K562 (cell line): ENCODE measurements at regions not wholly inside any gene's neighbourhood (a gene's known extent, or its start where the extent isn't known, plus 50 kb on each side); places are given as distances from the start of the nearest gene placed in this dataset.

Experiments used
- ATAC-seq: fragments of 200-7000 bp; cut with Tn5 transposase; 3 replicates; pipeline ENCODE4 v1.9.1; 2020; ENCODE audit warnings: moderate library complexity
- BruUV-seq: library from RNA; stranded (reverse); fragments of 400-500 nt; replicated peaks from 2 replicates; lab custom pipeline; 2021; lab: Mats Ljungman, UMichigan
- CTCF ChIA-PET: fragments of 300-600 bp; formaldehyde crosslinking; extraction: SDS; loops from one replicate; lab custom pipeline; 2021; ENCODE audit warnings: low intra/inter-chr PET ratio; lab: Yijun Ruan, JAX
- POLR2A ChIA-PET: fragments of 300-600, 350-650 bp; sonication (Branson Sonifier 250); formaldehyde crosslinking; extraction: SDS; loops from one replicate; lab custom pipeline; 2021; ENCODE audit warnings: antibody characterized with exemption, inconsistent platforms; lab: Yijun Ruan, JAX
- DNase-seq, 4 experiments: peaks; one replicate each; pipeline versions ENCODE4 v3.0.0 to v3.0.0-alpha.2; 2011 to 2018; ENCODE audit warnings: low spot score in 3 of 4, mixed read lengths in 3 of 4; ENCODE audit errors: extremely low read depth in 1 of 4
- FAIRE-seq: peaks from 2 replicates; lab custom pipeline; 2011; peaks lifted over from hg19 to GRCh38; lab: Jason Lieb, UNC
- H2AFZ ChIP-seq: 2 replicates; pipeline ENCODE4 v1.6.0; 2011; ENCODE audit warnings: low read depth, low read length, control low read depth, inconsistent platforms
- H3K27ac ChIP-seq: fragments of 200-600 bp; 3 replicates; pipeline ENCODE4 v1.8.0; 2011; ENCODE audit warnings: low read depth, mild to moderate bottlenecking, control low read depth, inconsistent platforms, low read length, moderate library complexity, mixed read lengths; ENCODE audit errors: extremely low read depth
- H3K27me3 ChIP-seq, 2 experiments: fragments of 300-600 bp in 1 of 2; 2 replicates in 1 of 2; 3 replicates in 1 of 2; pipeline versions ENCODE4 v1.6.0 to v1.8.0; 2011; ENCODE audit warnings: inconsistent platforms in 2 of 2, low read length in 2 of 2, mild to moderate bottlenecking in 1 of 2, mixed read lengths in 1 of 2, moderate library complexity in 1 of 2; ENCODE audit not compliant: control insufficient read depth in 2 of 2, insufficient read depth in 2 of 2
- H3K36me3 ChIP-seq: fragments of 300-600 bp; 3 replicates; pipeline ENCODE4 v1.8.0; 2011; ENCODE audit warnings: mild to moderate bottlenecking, low read length, inconsistent platforms; ENCODE audit not compliant: control insufficient read depth, insufficient read depth
- H3K4me1 ChIP-seq, 2 experiments: fragments of 200-600 bp in 1 of 2; replicated peaks in 1 of 2; 2 replicates in 1 of 2; 3 replicates in 1 of 2; pipeline versions ENCODE4 v1.5.1 to v1.8.0; 2011; ENCODE audit warnings: inconsistent platforms in 2 of 2, low read length in 2 of 2, mild to moderate bottlenecking in 1 of 2, mixed read lengths in 1 of 2, moderate library complexity in 1 of 2; ENCODE audit not compliant: control insufficient read depth in 2 of 2, insufficient read depth in 2 of 2
- H3K4me2 ChIP-seq: 2 replicates; pipeline ENCODE4 v1.6.1; 2011; ENCODE audit warnings: low read length, control low read depth, inconsistent platforms, mixed read lengths; ENCODE audit not compliant: insufficient read depth
- H3K4me3 ChIP-seq: fragments of 200-600 bp; sonication (generic), shearing (Covaris generic); 2 replicates; pipeline ENCODE4 v1.5.1; 2016; ENCODE audit warnings: control low read depth, inconsistent platforms
- H3K79me2 ChIP-seq: fragments of 200-600 bp; 3 replicates; pipeline ENCODE4 v1.8.0; 2011; ENCODE audit warnings: low read length, inconsistent platforms; ENCODE audit not compliant: control insufficient read depth, insufficient read depth
- H3K9ac ChIP-seq, 2 experiments: 2 replicates each; pipeline versions ENCODE4 v1.6.0 to v1.6.1; 2011; ENCODE audit warnings: low read depth in 2 of 2, low read length in 2 of 2, control low read depth in 1 of 2, inconsistent platforms in 1 of 2, mild to moderate bottlenecking in 1 of 2, mixed read lengths in 1 of 2; ENCODE audit not compliant: insufficient read depth in 1 of 2
- H3K9me1 ChIP-seq: one replicate; pipeline ENCODE4 v1.6.0; 2011; ENCODE audit warnings: inconsistent platforms, mild to moderate bottlenecking, low read length, moderate library complexity; ENCODE audit not compliant: control insufficient read depth, insufficient read depth
- H3K9me3 ChIP-seq: replicated peaks from 2 replicates; pipeline ENCODE4 v1.5.1; 2011; ENCODE audit warnings: low read depth, low read length, inconsistent platforms; ENCODE audit not compliant: control insufficient read depth, insufficient read depth
- H4K20me1 ChIP-seq: replicated peaks from 2 replicates; pipeline ENCODE4 v1.6.1; 2011; ENCODE audit warnings: low read length, inconsistent platforms, mixed read lengths; ENCODE audit not compliant: control insufficient read depth, insufficient read depth
- CBFA2T2 ChIP-seq: fragments of 450-650 bp; conservative IDR thresholded peaks from 2 replicates; pipeline ENCODE4 v1.6.1; 2017; ENCODE audit warnings: mild to moderate bottlenecking
- FOXA1 ChIP-seq: fragments of 450-650 bp; IDR thresholded peaks from 2 replicates; pipeline ENCODE4 v1.6.1; 2016; ENCODE audit warnings: mild to moderate bottlenecking, borderline replicate concordance
- NR2C1 ChIP-seq, 2 experiments: fragments of 450-650 bp; IDR thresholded peaks; 2 replicates each; pipeline ENCODE4 v1.6.1; 2017; ENCODE audit warnings: mild to moderate bottlenecking in 2 of 2, antibody characterized with exemption in 1 of 2, inconsistent platforms in 1 of 2, missing compliant biosample characterization in 1 of 2, missing genetic modification characterization in 1 of 2
- POLR2AphosphoS2 ChIP-seq: IDR thresholded peaks from 2 replicates; pipeline ENCODE4 v1.6.1; 2012; ENCODE audit warnings: low read length, improper control_type of control experiment
- PURB ChIP-seq: sonication (generic); formaldehyde crosslinking; IDR thresholded peaks from 2 replicates; pipeline ENCODE4 v1.9.0; 2021; ENCODE audit warnings: low read depth, mild to moderate bottlenecking, missing genetic modification reagents
- SPI1 ChIP-seq: IDR thresholded peaks from 2 replicates; pipeline ENCODE4 v1.6.1; 2011; ENCODE audit warnings: low read depth, low read length, control low read depth, borderline replicate concordance
- ZNF41 ChIP-seq: fragments of 250-450 bp; sonication (Bioruptor Pico); conservative IDR thresholded peaks from 2 replicates; pipeline ENCODE4 v1.4.0; 2020; ENCODE audit warnings: mild to moderate bottlenecking
- WGBS: fragments of 100-300 bp; shearing (Covaris generic); methylation state at CpG from one replicate; pipeline ENCODE4 v1.1.6; 2016; ENCODE audit warnings: low coverage, mixed read lengths; ENCODE audit not compliant: insufficient coverage; ENCODE audit errors: missing lambda C conversion rate; 5-methylcytosine and 5-hydroxymethylcytosine counted together
- in situ Hi-C: fragments of 300-500 bp; cut with MboI; formaldehyde crosslinking; loops from 4 replicates; pipeline ENCODE4 v1.15.0; 2018; ENCODE audit warnings: inconsistent platforms, mixed read lengths
- intact Hi-C: fragments of 100-400 bp; cut with micrococcal nuclease; formaldehyde crosslinking; loops from 2 replicates; pipeline ENCODE4 v1.14.2; 2022
- TF ChIP-seq, protein P1 (sequence below), 2 experiments: fragments of 450-650 bp; formaldehyde crosslinking in 1 of 2; IDR thresholded peaks; 2 replicates each; pipeline versions ENCODE4 v1.4.0 to v1.6.1; 2014 to 2020; ENCODE audit warnings: mild to moderate bottlenecking in 2 of 2, borderline replicate concordance in 1 of 2, low read depth in 1 of 2

DNA sequence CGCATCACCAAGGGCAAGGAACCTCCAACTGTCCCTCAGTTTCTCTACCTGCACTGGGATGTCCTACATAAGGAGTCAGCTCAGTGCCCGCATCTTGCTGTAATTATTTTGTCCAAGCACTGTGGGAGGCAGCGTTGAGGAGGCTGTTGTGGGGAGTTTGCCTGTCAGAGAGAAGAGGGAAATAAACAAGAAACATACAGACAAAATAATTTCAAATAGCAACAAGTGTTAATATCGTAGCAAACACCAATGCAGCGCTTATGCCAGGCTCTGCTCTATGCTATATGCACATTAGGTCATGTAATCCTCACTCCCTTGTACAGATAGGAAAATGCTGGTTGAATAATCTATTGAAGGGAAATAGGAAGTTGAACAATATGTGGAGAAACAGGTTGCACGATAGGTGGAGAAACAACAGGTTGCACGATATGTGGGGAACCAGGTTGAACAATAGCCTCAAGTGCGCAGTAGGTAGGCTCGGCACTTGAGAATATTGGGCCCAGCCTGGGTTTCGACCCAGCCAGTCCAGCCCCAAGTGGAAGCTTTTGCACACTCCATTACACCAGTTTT lies 91.2 kb upstream of the SIRPA start (continued):
- no peak for TF ChIP-seq NR2C1 (IDR thresholded peaks at IDR 0.05)
- TF ChIP-seq NR2C1 (tag; IDR thresholded peaks at IDR 0.05), result no peak
- TF ChIP-seq ZNF41 (CRISPR knock-in tag), result no peak

DNA sequence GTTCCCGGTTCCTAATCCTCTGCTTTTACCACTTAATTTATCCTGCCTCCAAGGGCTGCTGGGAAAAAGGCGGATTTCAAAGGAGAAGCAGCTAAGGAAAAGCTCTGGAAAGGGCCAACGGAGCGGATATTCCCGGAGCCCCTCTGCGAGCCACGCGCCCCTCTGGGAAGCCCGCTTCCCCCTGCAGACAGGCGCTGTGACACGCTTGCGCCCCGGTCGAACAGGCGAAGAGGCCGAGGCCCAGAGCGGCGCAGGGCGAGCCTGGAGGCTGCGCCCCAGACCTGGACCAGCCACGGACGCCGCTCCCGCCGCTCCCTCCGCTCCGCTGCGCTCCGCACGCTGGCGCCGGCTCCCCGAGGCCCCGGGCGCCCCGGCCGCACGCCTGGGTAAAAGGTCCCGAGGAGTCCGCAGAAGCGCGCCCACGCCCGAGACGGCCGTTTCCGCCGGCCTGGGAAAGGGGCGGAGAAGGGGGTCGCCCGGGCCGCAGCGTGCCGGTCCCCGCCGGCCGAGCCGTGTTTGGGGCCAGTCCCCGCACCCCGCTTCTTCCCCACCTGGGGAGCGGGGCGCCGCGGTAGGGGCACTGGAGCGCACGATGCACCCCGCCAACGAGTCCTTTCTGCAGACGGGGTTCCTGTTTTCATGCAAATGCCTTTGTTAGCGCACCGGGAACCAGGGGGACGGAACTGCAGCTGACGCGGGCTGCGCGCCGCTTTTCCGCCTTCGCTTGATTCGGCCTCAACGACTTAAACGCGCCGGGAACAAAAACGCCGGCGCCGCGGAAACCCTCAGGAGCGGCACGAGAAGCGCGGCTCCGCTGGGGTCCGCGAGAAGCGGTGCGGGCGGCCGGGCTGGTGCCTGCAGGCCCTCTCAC lies 91.9 kb upstream of the SIRPA start:
- Histone ChIP-seq H3K9ac (no peak overlapping the region), H3K79me2 (no peaks in the 10 kb centered on the region), H3K27me3 (peaks cover 4 to 30% of the 10 kb centered on the region in 2 experiments; a peak in 3 of 5 replicates), H3K36me3 (no peaks in the 10 kb centered on the region), H3K4me1 (peaks cover 0 to 5% of the 10 kb centered on the region in 2 experiments; a peak in 2 of 5 replicates)
- in situ Hi-C loops, result no loop called here
- no peak for TF ChIP-seq POLR2AphosphoS2
- no peak for TF ChIP-seq FOXA1
- TF ChIP-seq CBFA2T2, result no peak
- TF ChIP-seq PURB (CRISPR knock-in tag), result no peak
- TF ChIP-seq, protein P1, sequence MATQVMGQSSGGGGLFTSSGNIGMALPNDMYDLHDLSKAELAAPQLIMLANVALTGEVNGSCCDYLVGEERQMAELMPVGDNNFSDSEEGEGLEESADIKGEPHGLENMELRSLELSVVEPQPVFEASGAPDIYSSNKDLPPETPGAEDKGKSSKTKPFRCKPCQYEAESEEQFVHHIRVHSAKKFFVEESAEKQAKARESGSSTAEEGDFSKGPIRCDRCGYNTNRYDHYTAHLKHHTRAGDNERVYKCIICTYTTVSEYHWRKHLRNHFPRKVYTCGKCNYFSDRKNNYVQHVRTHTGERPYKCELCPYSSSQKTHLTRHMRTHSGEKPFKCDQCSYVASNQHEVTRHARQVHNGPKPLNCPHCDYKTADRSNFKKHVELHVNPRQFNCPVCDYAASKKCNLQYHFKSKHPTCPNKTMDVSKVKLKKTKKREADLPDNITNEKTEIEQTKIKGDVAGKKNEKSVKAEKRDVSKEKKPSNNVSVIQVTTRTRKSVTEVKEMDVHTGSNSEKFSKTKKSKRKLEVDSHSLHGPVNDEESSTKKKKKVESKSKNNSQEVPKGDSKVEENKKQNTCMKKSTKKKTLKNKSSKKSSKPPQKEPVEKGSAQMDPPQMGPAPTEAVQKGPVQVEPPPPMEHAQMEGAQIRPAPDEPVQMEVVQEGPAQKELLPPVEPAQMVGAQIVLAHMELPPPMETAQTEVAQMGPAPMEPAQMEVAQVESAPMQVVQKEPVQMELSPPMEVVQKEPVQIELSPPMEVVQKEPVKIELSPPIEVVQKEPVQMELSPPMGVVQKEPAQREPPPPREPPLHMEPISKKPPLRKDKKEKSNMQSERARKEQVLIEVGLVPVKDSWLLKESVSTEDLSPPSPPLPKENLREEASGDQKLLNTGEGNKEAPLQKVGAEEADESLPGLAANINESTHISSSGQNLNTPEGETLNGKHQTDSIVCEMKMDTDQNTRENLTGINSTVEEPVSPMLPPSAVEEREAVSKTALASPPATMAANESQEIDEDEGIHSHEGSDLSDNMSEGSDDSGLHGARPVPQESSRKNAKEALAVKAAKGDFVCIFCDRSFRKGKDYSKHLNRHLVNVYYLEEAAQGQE (IDR thresholded peaks at IDR 0.05; ENCODE audit: borderline replicate concordance), result no peak
- TF ChIP-seq, protein P1 (CRISPR knock-in tag; IDR thresholded peaks at IDR 0.05; ENCODE audit: low read depth), result no peak
- TF ChIP-seq SPI1, result no peak
- TF ChIP-seq, all 486 proteins: peak for 0
- BruUV-seq, result no TSS peak
- CTCF ChIA-PET, result no interaction called here
- H3K27ac ChIP-seq, result no peak overlapping the region
- no peaks in the 10 kb centered on the region for H3K9me3 ChIP-seq
- FAIRE-seq, result no peak
- H3K4me2 ChIP-seq, result no peak overlapping the region
- no peak overlapping the region for H2AFZ ChIP-seq
- no peaks in the 10 kb centered on the region for H4K20me1 ChIP-seq
- ATAC-seq, result no peak
- intact Hi-C loops, result no loop called here
- POLR2A ChIA-PET, result no interaction called here
- WGBS, result 10% methylated on average over 29 of the region's 100 CpGs
- no peak overlapping the region for H3K4me3 ChIP-seq
- no peak for DNase-seq
- H3K9me1 ChIP-seq, result no peaks in the 10 kb centered on the region
